A673 (cell line): ENCODE measurements at regions not wholly inside any gene's neighbourhood (a gene's known extent, or its start where the extent isn't known, plus 50 kb on each side); places are given as distances from the start of the nearest gene placed in this dataset.

ENCODE experiments used
- BruUV-seq: library from RNA; stranded (reverse); fragments of 400-500 nt; replicated peaks from 2 replicates; lab custom pipeline; 2021; lab: Mats Ljungman, UMichigan
- CTCF ChIA-PET: fragments of 300-600 bp; sonication (Branson Sonifier 250); formaldehyde crosslinking; loops from one replicate; lab custom pipeline; 2022; ENCODE audit warnings: antibody characterized with exemption; lab: Charles Lee
- POLR2A ChIA-PET: fragments of 300-600 bp; sonication (Branson Sonifier 250); formaldehyde crosslinking; loops from one replicate; lab custom pipeline; 2022; ENCODE audit warnings: antibody characterized with exemption; ENCODE audit not compliant: low non-redundant PET; lab: Charles Lee
- DNase-seq: peaks from one replicate; pipeline ENCODE4 v3.0.0-alpha.2; 2015; ENCODE audit warnings: low spot score
- H3K27ac ChIP-seq: fragments of 200-600 bp; sonication (generic); 2 replicates; pipeline ENCODE4 v1.5.1; 2016; ENCODE audit warnings: mixed run types, low read depth, mild to moderate bottlenecking, mixed read lengths, antibody characterized with exemption, low read length; ENCODE audit not compliant: poor library complexity, severe bottlenecking
- H3K27me3 ChIP-seq: fragments of 200-600 bp; sonication (generic); replicated peaks from 2 replicates; pipeline ENCODE4 v1.6.1; 2017; ENCODE audit warnings: mixed run types, low read depth, mild to moderate bottlenecking, mixed read lengths, antibody characterized with exemption, low read length; ENCODE audit not compliant: insufficient read depth, poor library complexity
- H3K36me3 ChIP-seq: fragments of 200-600 bp; sonication (generic); 2 replicates; pipeline ENCODE4 v1.6.1; 2016; ENCODE audit warnings: mixed run types, mild to moderate bottlenecking, mixed read lengths, antibody characterized with exemption, low read length; ENCODE audit not compliant: insufficient read depth, poor library complexity, severe bottlenecking
- H3K4me1 ChIP-seq: fragments of 200-600 bp; sonication (generic); 2 replicates; pipeline ENCODE4 v1.6.1; 2017; ENCODE audit warnings: mixed run types, mild to moderate bottlenecking, mixed read lengths, antibody characterized with exemption, low read length; ENCODE audit not compliant: insufficient read depth, poor library complexity, severe bottlenecking
- H3K4me3 ChIP-seq: fragments of 200-600 bp; sonication (generic); 2 replicates; pipeline ENCODE4 v1.5.1; 2016; ENCODE audit warnings: low read depth, mixed run types, mild to moderate bottlenecking, mixed read lengths, low read length; ENCODE audit not compliant: poor library complexity, severe bottlenecking
- H3K9me3 ChIP-seq: fragments of 200-600 bp; sonication (generic); 2 replicates; pipeline ENCODE4 v1.6.1; 2016; ENCODE audit warnings: mixed run types, low read depth, mild to moderate bottlenecking, mixed read lengths, antibody characterized with exemption, low read length; ENCODE audit not compliant: poor library complexity, severe bottlenecking
- CTCF ChIP-seq: fragments of 300-800, 200-600 bp; sonication (generic); conservative IDR thresholded peaks from 2 replicates; pipeline ENCODE4 v1.5.1; 2017; ENCODE audit warnings: low read depth, mild to moderate bottlenecking, antibody characterized with exemption, low read length, moderate library complexity, mixed read lengths
- EZH2 ChIP-seq: fragments of 200-600 bp; sonication (generic); IDR thresholded peaks from 2 replicates; pipeline ENCODE4 v1.6.1; 2017; ENCODE audit warnings: borderline replicate concordance, low read depth, mild to moderate bottlenecking, mixed read lengths, antibody characterized with exemption, low read length; ENCODE audit not compliant: poor library complexity, severe bottlenecking
- intact Hi-C: fragments of 100-400 bp; cut with micrococcal nuclease; formaldehyde crosslinking; loops from one replicate; pipeline ENCODE4 v1.10.0; 2022; ENCODE audit not compliant: unreplicated experiment

GRCh38 chr13:24629320-24629719 lies 50.9 kb upstream of the ATP12A start:
- intact Hi-C loops: no loop called here

GRCh38 chr13:24630121-24630520 lies 50.1 kb upstream of the ATP12A start:
- peak; percentile 89 for DNase-seq
- BruUV-seq: no TSS peak
- ChIA-PET CTCF (no interaction called here), POLR2A (no interaction called here)
- Histone ChIP-seq H3K36me3 (no peaks in the 10 kb centered on the region), H3K27me3 (no peaks in the 10 kb centered on the region), H3K4me1 (peaks cover 18% of the 10 kb centered on the region), H3K4me3 (no peak overlapping the region), H3K9me3 (no peaks in the 10 kb centered on the region), H3K27ac (peak overlapping the region; percentile 1)
- no peak for TF ChIP-seq CTCF
- TF ChIP-seq EZH2: no peak
- intact Hi-C loops: no loop called here

More at GRCh38 chr13:24629320-24629719, 50.9 kb upstream of the ATP12A start:
- Histone ChIP-seq H3K27me3 (no peaks in the 10 kb centered on the region), H3K9me3 (no peaks in the 10 kb centered on the region), H3K4me1 (peaks cover 18% of the 10 kb centered on the region), H3K36me3 (no peaks in the 10 kb centered on the region), H3K4me3 (no peak overlapping the region), H3K27ac (peak overlapping the region; percentile 39)
- BruUV-seq: no TSS peak
- TF ChIP-seq EZH2: no peak
- ChIA-PET CTCF (no interaction called here), POLR2A (no interaction called here)
- no peak for DNase-seq
